HG03354 (cell line): ENCODE measurements at regions not wholly inside any gene's neighbourhood (a gene's known extent, or its start where the extent isn't known, plus 50 kb on each side); places are given as distances from the start of the nearest gene placed in this dataset.
A peak's percentile ranks its signal among the peaks of the same experiment; 100 is the strongest.

ENCODE experiments used
- ATAC-seq: cut with Tn5 transposase; IDR thresholded peaks from one replicate; pipeline ENCODE4 v1.9.1; 2021; ENCODE audit warnings: mild to moderate bottlenecking; ENCODE audit not compliant: unreplicated experiment, poor library complexity, severe bottlenecking

GRCh38 chr7:10662982-10663884, 310.4 kb upstream of the PHF14 start:
- no peak for ATAC-seq

- no peak for ATAC-seq
Measured at GRCh38 chr7:10672186-10672585, 301.5 kb upstream of the PHF14 start.

- no peak for ATAC-seq
Measured at GRCh38 chr7:10677211-10677610, 296.5 kb upstream of the PHF14 start.

- no peak for ATAC-seq
Measured at GRCh38 chr7:10677668-10678232, 295.9 kb upstream of the PHF14 start.

GRCh38 chr7:10684606-10685005, 289.1 kb upstream of the PHF14 start:
- no peak for ATAC-seq

GRCh38 chr7:10685040-10685439, 288.6 kb upstream of the PHF14 start:
- ATAC-seq, result no peak

- ATAC-seq, result no peak
Measured at GRCh38 chr7:10688544-10688943, 285.1 kb upstream of the PHF14 start.

- ATAC-seq, result no peak
Measured at GRCh38 chr7:10696064-10696463, 277.6 kb upstream of the PHF14 start.

GRCh38 chr7:10703059-10703458, 270.6 kb upstream of the PHF14 start:
- no peak for ATAC-seq

- ATAC-seq, result no peak
Measured at GRCh38 chr7:10703981-10704380, 269.7 kb upstream of the PHF14 start.

- no peak for ATAC-seq
Measured at GRCh38 chr7:10704653-10705052, 269.0 kb upstream of the PHF14 start.

GRCh38 chr7:10706875-10707493, 266.7 kb upstream of the PHF14 start:
- ATAC-seq, result peak; percentile 100

GRCh38 chr7:10707519-10707918, 266.2 kb upstream of the PHF14 start:
- peak; percentile 30 for ATAC-seq

- no peak for ATAC-seq
Measured at GRCh38 chr7:10708447-10708846, 265.2 kb upstream of the PHF14 start.

GRCh38 chr7:10718768-10719167, 254.9 kb upstream of the PHF14 start:
- no peak for ATAC-seq

- ATAC-seq, result no peak
Measured at GRCh38 chr7:10720042-10720441, 253.6 kb upstream of the PHF14 start.

GRCh38 chr7:10721289-10721688, 252.4 kb upstream of the PHF14 start:
- no peak for ATAC-seq

GRCh38 chr7:10723832-10724231, 249.8 kb upstream of the PHF14 start:
- no peak for ATAC-seq

GRCh38 chr7:10724449-10724848, 249.2 kb upstream of the PHF14 start:
- ATAC-seq, result no peak

- no peak for ATAC-seq
Measured at GRCh38 chr7:10727636-10728035, 246.0 kb upstream of the PHF14 start.

- no peak for ATAC-seq
Measured at GRCh38 chr7:10731253-10731773, 242.4 kb upstream of the PHF14 start.
